Glutamatergic neuron (in vitro differentiated cells): ENCODE measurements at regions not wholly inside any gene's neighbourhood (a gene's known extent, or its start where the extent isn't known, plus 50 kb on each side); places are given as distances from the start of the nearest gene placed in this dataset.

Experiments
- DNase-seq: peaks from one replicate; pipeline ENCODE4 v3.0.0; 2022
- H3K27ac Mint-ChIP-seq: one replicate; pipeline ENCODE4 v1.8.0; 2020; ENCODE audit warnings: mild to moderate bottlenecking, mixed read lengths, inconsistent platforms; ENCODE audit not compliant: unreplicated experiment
- H3K27me3 Mint-ChIP-seq: one replicate; pipeline ENCODE4 v1.8.0; 2020; ENCODE audit warnings: mild to moderate bottlenecking, moderate library complexity, mixed read lengths, inconsistent platforms; ENCODE audit not compliant: unreplicated experiment
- H3K36me3 Mint-ChIP-seq: one replicate; pipeline ENCODE4 v1.8.0; 2020; ENCODE audit warnings: mild to moderate bottlenecking, mixed read lengths, inconsistent platforms; ENCODE audit not compliant: unreplicated experiment
- H3K4me1 Mint-ChIP-seq: one replicate; pipeline ENCODE4 v1.8.0; 2020; ENCODE audit warnings: mild to moderate bottlenecking, low read depth, mixed read lengths, inconsistent platforms; ENCODE audit not compliant: unreplicated experiment
- H3K4me3 Mint-ChIP-seq: one replicate; pipeline ENCODE4 v1.8.0; 2020; ENCODE audit warnings: mild to moderate bottlenecking, mixed read lengths, inconsistent platforms; ENCODE audit not compliant: unreplicated experiment
- H3K9me3 Mint-ChIP-seq: one replicate; pipeline ENCODE4 v1.8.0; 2020; ENCODE audit warnings: mild to moderate bottlenecking, moderate library complexity, mixed read lengths, inconsistent platforms; ENCODE audit not compliant: unreplicated experiment
- CTCF ChIP-seq: fragments of 200-600 bp; sonication (generic); IDR thresholded peaks from one replicate; pipeline ENCODE4 v1.5.0; 2021; ENCODE audit not compliant: partially characterized antibody, unreplicated experiment

- DNase-seq, result no peak
- Mint-ChIP-seq H3K27ac (no peak overlapping the region), H3K4me3 (no peak overlapping the region), H3K36me3 (peaks cover 7% of the 10 kb centered on the region), H3K27me3 (peaks cover 18% of the 10 kb centered on the region), H3K9me3 (peaks cover 10% of the 10 kb centered on the region), H3K4me1 (peaks cover 4% of the 10 kb centered on the region)
- no peak for TF ChIP-seq CTCF
Measured at GRCh38 chr14:96617635-96618034, 115.5 kb downstream of the PAPOLA start.

GRCh38 chr14:96622926-96623325 lies 120.7 kb downstream of the PAPOLA start:
- Mint-ChIP-seq H3K27me3 (peaks cover 2% of the 10 kb centered on the region), H3K4me3 (no peak overlapping the region), H3K36me3 (no peaks in the 10 kb centered on the region), H3K4me1 (peaks cover 14% of the 10 kb centered on the region), H3K27ac (no peak overlapping the region), H3K9me3 (peaks cover 3% of the 10 kb centered on the region)
- no peak for DNase-seq
- TF ChIP-seq CTCF, result no peak

GRCh38 chr14:96623676-96624484 lies 121.7 kb downstream of the PAPOLA start:
- Mint-ChIP-seq H3K36me3 (no peaks in the 10 kb centered on the region), H3K4me3 (no peak overlapping the region), H3K27ac (peak overlapping the region; percentile 50), H3K4me1 (peaks cover 14% of the 10 kb centered on the region), H3K9me3 (peaks cover 2% of the 10 kb centered on the region), H3K27me3 (peaks cover 2% of the 10 kb centered on the region)
- no peak for DNase-seq
- no peak for TF ChIP-seq CTCF

GRCh38 chr14:96624661-96625425 lies 122.7 kb downstream of the PAPOLA start:
- Mint-ChIP-seq H3K36me3 (no peaks in the 10 kb centered on the region), H3K4me1 (peaks cover 14% of the 10 kb centered on the region), H3K27ac (peak overlapping the region; percentile 50), H3K27me3 (peaks cover 2% of the 10 kb centered on the region), H3K4me3 (no peak overlapping the region), H3K9me3 (no peaks in the 10 kb centered on the region)
- peak; percentile 43 for DNase-seq
- TF ChIP-seq CTCF, result no peak

- no peak for DNase-seq
- no peaks in the 10 kb centered on the region for H3K36me3 Mint-ChIP-seq
- TF ChIP-seq CTCF, result no peak
- H3K4me3 Mint-ChIP-seq, result no peak overlapping the region
- peaks cover 2% of the 10 kb centered on the region for H3K27me3 Mint-ChIP-seq
- H3K4me1 Mint-ChIP-seq, result peaks cover 14% of the 10 kb centered on the region
- H3K27ac Mint-ChIP-seq, result no peak overlapping the region
- H3K9me3 Mint-ChIP-seq, result no peaks in the 10 kb centered on the region
Measured at GRCh38 chr14:96625426-96625985, 123.3 kb downstream of the PAPOLA start.
